MM.1S (cell line): ENCODE measurements at regions not wholly inside any gene's neighbourhood (a gene's known extent, or its start where the extent isn't known, plus 50 kb on each side); places are given as distances from the start of the nearest gene placed in this dataset.

ENCODE experiments used
- CTCF ChIP-seq: fragments of 300-600 bp; sonication (generic); IDR thresholded peaks from 2 replicates; pipeline ENCODE4 v1.5.1; 2016; ENCODE audit warnings: antibody characterized with exemption, low read length, mixed read lengths
- EZH2 ChIP-seq: fragments of 300-600 bp; sonication (generic); optimal IDR thresholded peaks from 2 replicates; pipeline ENCODE3; 2017; ENCODE audit warnings: low read depth, mild to moderate bottlenecking, antibody characterized with exemption, low read length, mixed read lengths
- EZH2phosphoT487 ChIP-seq: fragments of 300-600 bp; sonication (generic); IDR thresholded peaks from 2 replicates; pipeline ENCODE4 v1.6.1; 2018; ENCODE audit warnings: antibody characterized with exemption, low read length

GRCh38 chr2:164150604-164151003 lies 414.8 kb upstream of the FIGN start:
- TF ChIP-seq CTCF, result no peak
- TF ChIP-seq EZH2phosphoT487, result no peak
- no peak for TF ChIP-seq EZH2
